Muscle of leg (tissue), 3 donors: ENCODE measurements at regions not wholly inside any gene's neighbourhood (a gene's known extent, or its start where the extent isn't known, plus 50 kb on each side); places are given as distances from the start of the nearest gene placed in this dataset.
A peak's percentile ranks its signal among the peaks of the same experiment; 100 is the strongest.

Experiments used
- DNase-seq: peaks from one replicate; pipeline ENCODE4 v3.0.0; 2013
- H3K27ac ChIP-seq: one replicate; pipeline ENCODE4 v1.5.1; 2013; ENCODE audit warnings: mild to moderate bottlenecking, low read length, control low read depth
- H3K27me3 ChIP-seq: one replicate; pipeline ENCODE4 v1.6.1; 2013; ENCODE audit warnings: low read length; ENCODE audit not compliant: control insufficient read depth, insufficient read depth
- H3K36me3 ChIP-seq: one replicate; pipeline ENCODE4 v1.6.1; 2013; ENCODE audit warnings: low read length; ENCODE audit not compliant: control insufficient read depth, insufficient read depth
- H3K4me1 ChIP-seq: one replicate; pipeline ENCODE4 v1.6.1; 2013; ENCODE audit warnings: low read length; ENCODE audit not compliant: control insufficient read depth, insufficient read depth
- H3K4me3 ChIP-seq: one replicate; pipeline ENCODE4 v1.5.1; 2013; ENCODE audit warnings: low read length, control low read depth
- H3K9me3 ChIP-seq: replicated peaks from 2 replicates; pipeline ENCODE4 v1.6.1; 2013; ENCODE audit warnings: low read depth, low read length; ENCODE audit not compliant: control insufficient read depth
- WGBS: methylation state at CpG from one replicate; pipeline ENCODE4 v1.1.5; 2013; ENCODE audit warnings: missing lambda C conversion rate; ENCODE audit not compliant: insufficient coverage; 5-methylcytosine and 5-hydroxymethylcytosine counted together

DNA sequence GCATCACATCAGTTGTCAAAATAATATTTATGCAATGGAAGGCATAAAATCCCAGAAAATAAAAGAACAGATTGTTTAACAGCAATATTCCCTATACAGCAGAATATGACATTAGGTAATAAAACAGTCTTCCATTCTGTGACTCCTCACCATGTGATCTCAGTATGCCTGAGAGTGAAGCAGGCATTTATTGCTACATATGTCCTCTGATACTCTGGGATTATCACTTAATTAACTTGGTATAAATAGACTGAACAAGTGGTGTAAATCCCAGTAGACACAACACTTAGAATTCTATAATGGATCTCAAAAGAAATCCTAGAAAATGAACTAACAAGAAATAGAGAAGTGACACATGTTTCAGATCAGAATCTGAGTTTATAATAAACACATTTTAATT is 841.3 kb downstream of the PDHA2 start:
- DNase-seq = no peak
- no peak overlapping the region for H3K27ac ChIP-seq
- H3K4me3 ChIP-seq = no peak overlapping the region
- no peaks in the 10 kb centered on the region for H3K4me1 ChIP-seq
- no peaks in the 10 kb centered on the region for H3K9me3 ChIP-seq
- no peaks in the 10 kb centered on the region for H3K27me3 ChIP-seq
- no peaks in the 10 kb centered on the region for H3K36me3 ChIP-seq

DNA sequence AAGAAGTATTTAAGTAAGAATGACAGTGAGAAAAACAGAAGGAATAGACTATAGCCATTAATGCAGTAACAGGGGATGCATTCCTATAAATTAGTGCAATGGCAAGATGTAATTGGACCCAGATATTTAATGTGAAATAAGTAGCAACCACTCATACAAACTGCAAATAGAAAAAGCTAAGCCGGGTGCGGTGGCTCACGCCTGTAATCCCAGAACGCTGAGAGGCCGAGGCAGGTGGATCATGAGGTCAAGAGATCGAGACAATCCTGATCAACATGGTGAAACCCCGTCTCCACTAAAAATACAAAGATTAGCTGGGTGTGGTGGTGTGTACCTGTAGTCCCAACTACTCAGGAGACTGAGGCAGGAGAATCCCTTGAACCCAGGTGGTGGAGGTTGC is 845.8 kb downstream of the PDHA2 start:
- Histone ChIP-seq H3K4me3 (no peak overlapping the region), H3K9me3 (no peaks in the 10 kb centered on the region), H3K27me3 (no peaks in the 10 kb centered on the region), H3K4me1 (no peaks in the 10 kb centered on the region), H3K27ac (no peak overlapping the region), H3K36me3 (no peaks in the 10 kb centered on the region)
- WGBS = no CpG with 5 or more reads among the region's 7 CpGs
- no peak for DNase-seq

DNA sequence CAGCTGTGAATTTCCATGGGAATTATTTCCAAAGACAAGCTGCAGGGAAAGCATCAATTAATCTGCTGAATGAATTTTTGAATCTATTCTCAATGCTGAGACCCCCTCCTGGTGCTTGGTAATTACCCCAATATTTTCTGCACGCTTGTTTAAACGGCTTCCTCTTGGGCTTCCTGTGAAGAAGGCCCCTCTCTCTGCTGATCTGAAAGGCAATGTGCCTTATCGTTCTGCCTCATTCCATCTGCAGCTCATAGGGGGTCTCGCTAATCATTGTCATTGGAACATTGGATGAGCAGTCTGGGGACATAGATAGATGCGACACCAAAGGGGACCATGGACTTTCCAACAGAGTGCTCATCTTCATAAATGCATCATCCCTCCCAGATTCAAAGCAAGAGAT is 851.6 kb downstream of the PDHA2 start:
- H3K27me3 ChIP-seq = no peaks in the 10 kb centered on the region
- no peaks in the 10 kb centered on the region for H3K4me1 ChIP-seq
- WGBS = 74% methylated on average over 3 of the region's 5 CpGs

DNA sequence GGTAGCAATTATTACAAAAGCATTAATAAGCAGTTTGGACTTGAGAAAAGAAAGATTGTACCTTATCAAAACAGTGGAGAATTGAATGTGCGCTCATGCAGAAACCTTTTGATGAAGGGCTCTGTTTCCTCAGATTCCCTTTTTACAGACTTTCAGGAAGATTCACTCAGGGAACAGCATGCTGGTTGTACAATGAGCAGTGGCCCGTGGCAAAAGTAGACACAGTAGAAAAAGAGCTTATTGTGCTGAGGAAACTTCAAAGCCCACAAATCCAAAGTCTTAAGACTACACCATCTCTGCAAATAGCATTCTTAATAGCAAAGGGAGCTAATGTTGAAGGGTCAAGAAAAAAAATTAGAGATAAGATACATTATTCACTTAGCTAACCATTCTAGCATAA is 858.9 kb downstream of the PDHA2 start:
- WGBS = no CpG with 5 or more reads among the region's 2 CpGs
- Histone ChIP-seq H3K36me3 (no peaks in the 10 kb centered on the region), H3K4me1 (no peaks in the 10 kb centered on the region), H3K9me3 (no peaks in the 10 kb centered on the region), H3K4me3 (no peak overlapping the region), H3K27ac (no peak overlapping the region), H3K27me3 (no peaks in the 10 kb centered on the region)
- DNase-seq = no peak

More for the DNA sequence above, 851.6 kb downstream of the PDHA2 start:
- no peaks in the 10 kb centered on the region for H3K36me3 ChIP-seq
- no peak for DNase-seq
- no peak overlapping the region for H3K4me3 ChIP-seq
- no peak overlapping the region for H3K27ac ChIP-seq
- H3K9me3 ChIP-seq = no peaks in the 10 kb centered on the region

DNA sequence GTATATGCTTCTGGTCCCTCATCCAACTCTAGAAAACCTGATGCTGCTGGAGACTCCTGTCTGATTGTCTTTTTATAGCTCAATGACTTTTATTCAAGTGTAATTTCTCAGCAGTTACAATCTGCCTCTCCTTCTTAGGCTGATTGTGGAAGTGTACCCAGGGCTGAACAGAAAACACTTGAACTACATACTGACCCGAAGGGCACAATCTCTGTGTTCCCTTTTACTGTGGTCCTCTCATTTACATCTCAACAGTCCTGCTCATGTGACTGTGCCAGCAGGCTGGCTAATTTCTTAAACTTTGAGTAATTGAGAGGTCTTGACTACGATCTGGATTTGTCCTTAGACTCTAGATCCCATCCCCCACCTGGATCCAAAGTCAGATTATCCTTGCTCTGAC is 863.4 kb downstream of the PDHA2 start:
- H3K4me3 ChIP-seq = no peak overlapping the region
- H3K27me3 ChIP-seq = no peaks in the 10 kb centered on the region
- no peaks in the 10 kb centered on the region for H3K36me3 ChIP-seq
- H3K4me1 ChIP-seq = no peaks in the 10 kb centered on the region
- no CpG with 5 or more reads among the region's 2 CpGs for WGBS
- no peak overlapping the region for H3K27ac ChIP-seq
- no peaks in the 10 kb centered on the region for H3K9me3 ChIP-seq
- no peak for DNase-seq

DNA sequence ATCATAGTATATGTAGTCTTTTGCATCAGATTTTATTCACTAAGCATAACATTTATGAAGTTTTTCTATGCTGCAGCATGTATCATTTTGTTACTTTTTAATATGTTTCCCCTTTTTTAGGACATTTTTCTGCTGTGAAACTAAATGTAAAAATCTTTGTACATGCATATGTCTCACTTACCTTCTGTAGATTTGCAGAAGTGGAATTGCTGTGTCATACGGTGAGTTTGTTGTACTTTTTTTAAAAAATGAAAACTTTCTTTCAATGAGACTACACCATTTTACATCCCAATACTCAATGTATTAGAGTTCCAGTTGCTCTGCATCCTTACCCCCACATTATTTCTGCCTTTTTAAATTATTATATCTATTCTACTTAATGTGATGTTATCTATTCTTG is 868.9 kb downstream of the PDHA2 start:
- H3K4me3 ChIP-seq = no peak overlapping the region

DNA sequence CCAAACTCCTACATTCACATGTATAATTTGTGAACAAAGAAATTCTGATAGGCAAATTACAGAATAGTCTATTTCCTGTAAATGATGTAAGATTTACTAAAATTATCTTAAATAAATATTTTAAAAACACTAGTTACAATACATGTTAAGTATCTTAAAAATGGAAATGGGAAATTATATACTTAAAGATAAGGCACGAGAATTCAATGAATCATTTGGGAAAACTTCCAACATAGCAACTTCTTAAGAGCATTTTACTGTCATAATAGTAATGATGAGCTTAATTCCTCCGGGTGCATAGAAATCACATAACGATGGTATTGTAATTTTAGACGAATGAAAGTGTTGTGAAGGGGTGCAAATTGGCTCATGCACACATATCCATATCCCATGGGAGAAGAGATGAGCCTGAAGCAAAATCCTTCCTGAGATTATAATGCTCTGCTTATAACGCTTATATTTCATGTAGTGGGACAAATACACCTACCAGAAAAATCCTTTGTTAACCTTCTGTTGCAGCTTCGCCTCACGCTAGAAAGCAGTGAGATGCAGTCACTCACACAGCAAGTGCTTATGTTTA is 873.5 kb downstream of the PDHA2 start:
- H3K27ac ChIP-seq = no peak overlapping the region
- no peaks in the 10 kb centered on the region for H3K36me3 ChIP-seq
- H3K27me3 ChIP-seq = no peaks in the 10 kb centered on the region
- no peak for DNase-seq
- no peaks in the 10 kb centered on the region for H3K4me1 ChIP-seq
- WGBS = no CpG with 5 or more reads among the region's 7 CpGs
- H3K9me3 ChIP-seq = no peaks in the 10 kb centered on the region
- no peak overlapping the region for H3K4me3 ChIP-seq

More for the DNA sequence above, 868.9 kb downstream of the PDHA2 start:
- no CpG with 5 or more reads among the region's 1 CpG for WGBS
- no peak for DNase-seq
- Histone ChIP-seq H3K4me1 (no peaks in the 10 kb centered on the region), H3K9me3 (no peaks in the 10 kb centered on the region), H3K27me3 (no peaks in the 10 kb centered on the region), H3K36me3 (no peaks in the 10 kb centered on the region), H3K27ac (no peak overlapping the region)

DNA sequence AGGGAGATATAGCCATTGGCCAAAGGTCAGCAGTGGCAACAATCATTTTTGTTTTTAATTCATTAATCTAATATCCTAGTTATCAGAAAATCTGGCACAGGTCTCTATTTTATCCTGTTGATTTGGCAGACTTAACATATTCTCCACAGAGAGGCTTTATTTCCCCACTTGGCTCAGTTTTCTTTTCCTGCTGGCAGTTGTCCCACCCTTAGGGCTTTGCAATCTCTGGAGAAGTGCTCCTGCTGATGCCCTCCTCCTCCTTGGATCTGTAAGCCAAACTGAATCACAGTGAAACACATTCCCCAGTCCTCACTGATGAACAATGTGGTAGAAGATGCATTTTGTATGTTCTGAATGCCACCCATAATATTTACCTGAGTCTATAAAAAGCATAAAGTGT is 889.7 kb downstream of the PDHA2 start:
- no peaks in the 10 kb centered on the region for H3K27me3 ChIP-seq
- no peaks in the 10 kb centered on the region for H3K36me3 ChIP-seq
- peaks cover 5% of the 10 kb centered on the region for H3K9me3 ChIP-seq
- H3K27ac ChIP-seq = no peak overlapping the region
- H3K4me1 ChIP-seq = no peaks in the 10 kb centered on the region
- DNase-seq = peak; percentile 2
- no peak overlapping the region for H3K4me3 ChIP-seq

DNA sequence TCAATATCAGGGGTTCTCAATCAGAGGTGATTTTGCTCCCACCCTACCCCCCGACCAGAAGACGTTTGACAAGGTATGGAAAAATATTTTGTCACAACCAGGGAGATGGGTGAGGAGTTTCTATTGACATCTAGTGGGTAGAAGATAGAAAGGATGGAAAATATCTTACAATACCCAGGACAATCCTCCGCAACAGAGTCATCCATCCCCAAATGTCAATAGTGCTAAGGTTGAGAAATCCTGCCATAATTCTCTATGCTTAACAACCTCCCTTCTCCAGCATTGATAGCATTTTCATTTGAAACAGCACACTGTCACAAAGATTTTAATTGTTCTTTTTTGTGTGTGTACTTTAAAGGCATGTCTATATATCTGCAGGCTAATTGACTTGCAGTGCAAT is 890.5 kb downstream of the PDHA2 start:
- WGBS = no CpG with 5 or more reads among the region's 3 CpGs

DNA sequence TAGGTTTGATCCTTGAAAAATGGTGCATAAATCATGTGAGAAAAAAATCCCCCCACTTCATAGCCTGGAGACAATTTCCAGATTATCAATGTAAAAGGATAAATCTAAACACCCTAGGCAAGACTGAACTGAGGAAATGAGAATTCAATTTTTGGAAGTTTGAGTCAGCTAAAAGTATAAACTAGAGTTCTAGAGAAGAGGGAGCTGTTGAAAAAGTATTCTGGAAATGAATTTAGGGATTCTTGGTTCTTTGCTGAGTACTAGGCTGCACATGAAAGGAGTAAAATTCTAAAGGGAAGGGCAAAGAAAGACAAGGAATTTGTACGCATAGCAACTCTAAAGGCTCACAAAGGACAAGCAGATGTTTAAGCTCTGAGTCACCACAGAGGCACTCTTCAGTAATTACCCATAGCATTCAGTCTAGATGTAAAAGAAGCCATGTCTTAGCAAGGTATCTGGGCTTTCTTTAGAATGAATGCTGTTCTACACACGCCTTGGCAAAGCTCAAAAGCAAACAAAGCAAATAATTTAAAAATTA is 896.5 kb downstream of the PDHA2 start:
- H3K27me3 ChIP-seq = no peaks in the 10 kb centered on the region
- peaks cover 5% of the 10 kb centered on the region for H3K9me3 ChIP-seq
- H3K27ac ChIP-seq = no peak overlapping the region
- WGBS = no CpG with 5 or more reads among the region's 2 CpGs
- no peak overlapping the region for H3K4me3 ChIP-seq
- H3K4me1 ChIP-seq = no peaks in the 10 kb centered on the region
- H3K36me3 ChIP-seq = no peaks in the 10 kb centered on the region
- DNase-seq = no peak

More for the DNA sequence above, 890.5 kb downstream of the PDHA2 start:
- Histone ChIP-seq H3K27ac (no peak overlapping the region), H3K4me1 (no peaks in the 10 kb centered on the region), H3K4me3 (no peak overlapping the region), H3K36me3 (no peaks in the 10 kb centered on the region), H3K9me3 (peaks cover 5% of the 10 kb centered on the region), H3K27me3 (no peaks in the 10 kb centered on the region)
- no peak for DNase-seq

DNA sequence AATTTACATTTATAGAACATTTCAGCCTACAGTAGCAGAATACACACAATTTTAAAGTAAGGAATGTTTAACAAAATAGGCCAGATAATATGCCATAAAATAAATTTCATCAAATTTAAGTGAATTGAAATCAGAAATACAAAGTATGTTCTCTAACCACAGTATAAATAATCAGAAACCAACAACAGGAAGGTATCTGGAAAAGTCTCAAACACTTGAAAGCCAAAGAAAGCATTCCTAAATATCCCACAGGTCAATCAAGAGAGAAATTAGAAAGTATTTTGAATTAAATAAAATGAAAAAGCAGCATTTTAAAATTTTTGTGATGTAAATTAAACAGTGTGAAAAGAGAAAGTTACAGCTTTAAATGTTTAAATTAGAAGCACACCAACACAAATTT is 899.2 kb downstream of the PDHA2 start:
- no peaks in the 10 kb centered on the region for H3K4me1 ChIP-seq
- peaks cover 10% of the 10 kb centered on the region for H3K9me3 ChIP-seq
- no peaks in the 10 kb centered on the region for H3K36me3 ChIP-seq
- no peak overlapping the region for H3K4me3 ChIP-seq
- DNase-seq = no peak
- no peaks in the 10 kb centered on the region for H3K27me3 ChIP-seq
- H3K27ac ChIP-seq = no peak overlapping the region
